ENCODE measurements at regions not wholly inside any gene's neighbourhood (a gene's known extent, or its start where the extent isn't known, plus 50 kb on each side); places are given as distances from the start of the nearest gene placed in this dataset.

- H3K9ac ChIP-seq (ENCODE audit: insufficient read depth in 1 of 2, low read depth in 2 of 2, low read length in 2 of 2): no peak overlapping the region
- H2AFZ ChIP-seq (ENCODE audit: low read depth, low read length): no peak overlapping the region
- H3K27me3 ChIP-seq (ENCODE audit: control insufficient read depth in 2 of 2, insufficient read depth in 2 of 2, low read length in 2 of 2): no peaks in the 10 kb centered on the region
- no peak overlapping the region for H3K4me3 ChIP-seq
- H3K36me3 ChIP-seq (ENCODE audit: control insufficient read depth, insufficient read depth, low read length): no peaks in the 10 kb centered on the region
- ChIA-PET CTCF (ENCODE audit: low intra/inter-chr PET ratio) (no interaction called here), POLR2A (no interaction called here)
- no peak for DNase-seq (ENCODE audit: extremely low read depth in 1 of 4, low spot score in 3 of 4)
- WGBS (ENCODE audit: insufficient coverage, low coverage, missing lambda C conversion rate): 0% methylated on average over 1 of the region's 1 CpG
- no peaks in the 10 kb centered on the region for H3K4me1 ChIP-seq (replicated peaks in 1 of 2; ENCODE audit: control insufficient read depth in 2 of 2, insufficient read depth in 2 of 2, low read length in 2 of 2)
- H3K9me1 ChIP-seq (ENCODE audit: control insufficient read depth, insufficient read depth, low read length): no peaks in the 10 kb centered on the region
- in situ Hi-C loops (cut with MboI) (no loop called here), intact Hi-C loops (cut with micrococcal nuclease) (no loop called here)
- no peaks in the 10 kb centered on the region for H3K79me2 ChIP-seq (ENCODE audit: control insufficient read depth, insufficient read depth, low read length)
- FAIRE-seq: no peak
- no TSS peak for BruUV-seq (replicated peaks)
- no peak for TF ChIP-seq SMARCA5 (IDR thresholded peaks at IDR 0.05)
- TF ChIP-seq ZNF146 (CRISPR knock-in tag; IDR thresholded peaks at IDR 0.05; ENCODE audit: unreplicated experiment): no peak
- TF ChIP-seq CBFA2T3 (IDR thresholded peaks at IDR 0.05): no peak
- H3K4me2 ChIP-seq (ENCODE audit: insufficient read depth, low read length): no peak overlapping the region
- no peak for ATAC-seq
- H3K9me3 ChIP-seq (replicated peaks; ENCODE audit: control insufficient read depth, insufficient read depth, low read depth, low read length): no peaks in the 10 kb centered on the region
- H4K20me1 ChIP-seq (replicated peaks; ENCODE audit: control insufficient read depth, insufficient read depth, low read length): no peaks in the 10 kb centered on the region
- H3K27ac ChIP-seq (ENCODE audit: extremely low read depth, low read depth, low read length): no peak overlapping the region
Observed at GRCh38 chr13:106873810-106874209, 305.9 kb upstream of the ARGLU1 start.

- CTCF ChIA-PET (ENCODE audit: low intra/inter-chr PET ratio): no interaction called here
- in situ Hi-C loops (cut with MboI): no loop called here
- no peak for TF ChIP-seq XRCC3 (IDR thresholded peaks at IDR 0.05)
- TF ChIP-seq HNRNPH1 (optimal IDR thresholded peaks at IDR 0.05; ENCODE audit: low read depth, low read length): no peak
- TF ChIP-seq PURB (CRISPR knock-in tag; IDR thresholded peaks at IDR 0.05; ENCODE audit: low read depth): no peak
- no peak for TF ChIP-seq ZNF134 (CRISPR knock-in tag; conservative IDR thresholded peaks at IDR 0.05)
- TF ChIP-seq RBBP5 (IDR thresholded peaks at IDR 0.05; ENCODE audit: borderline replicate concordance, insufficient read depth, low read length, poor library complexity, severe bottlenecking): no peak
- TF ChIP-seq, protein P1, sequence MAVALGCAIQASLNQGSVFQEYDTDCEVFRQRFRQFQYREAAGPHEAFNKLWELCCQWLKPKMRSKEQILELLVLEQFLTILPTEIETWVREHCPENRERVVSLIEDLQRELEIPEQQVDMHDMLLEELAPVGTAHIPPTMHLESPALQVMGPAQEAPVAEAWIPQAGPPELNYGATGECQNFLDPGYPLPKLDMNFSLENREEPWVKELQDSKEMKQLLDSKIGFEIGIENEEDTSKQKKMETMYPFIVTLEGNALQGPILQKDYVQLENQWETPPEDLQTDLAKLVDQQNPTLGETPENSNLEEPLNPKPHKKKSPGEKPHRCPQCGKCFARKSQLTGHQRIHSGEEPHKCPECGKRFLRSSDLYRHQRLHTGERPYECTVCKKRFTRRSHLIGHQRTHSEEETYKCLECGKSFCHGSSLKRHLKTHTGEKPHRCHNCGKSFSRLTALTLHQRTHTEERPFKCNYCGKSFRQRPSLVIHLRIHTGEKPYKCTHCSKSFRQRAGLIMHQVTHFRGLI (CRISPR knock-in tag; IDR thresholded peaks at IDR 0.05): no peak
- no peak for TF ChIP-seq ZNF121 (CRISPR knock-in tag; conservative IDR thresholded peaks at IDR 0.05)
- no peak for TF ChIP-seq MTF1 (CRISPR knock-in tag; IDR thresholded peaks at IDR 0.05; ENCODE audit: borderline replicate concordance)
- no peak for TF ChIP-seq FOXJ3 (CRISPR knock-in tag; IDR thresholded peaks at IDR 0.05)
- no peak for TF ChIP-seq PPARD (CRISPR knock-in tag; IDR thresholded peaks at IDR 0.05)
- no peak for TF ChIP-seq TRIM28 (IDR thresholded peaks at IDR 0.05)
- no peak for TF ChIP-seq BRF1 (IDR thresholded peaks at IDR 0.05; ENCODE audit: borderline replicate concordance, extremely low read depth, insufficient read length)
- TF ChIP-seq ZNF41 (CRISPR knock-in tag; conservative IDR thresholded peaks at IDR 0.05): no peak
- no peak for TF ChIP-seq JUN (IDR thresholded peaks at IDR 0.05; ENCODE audit: borderline replicate concordance, low read depth, low read length)
- TF ChIP-seq JUN (CRISPR knock-in tag; IDR thresholded peaks at IDR 0.05; ENCODE audit: borderline replicate concordance): no peak
- no peak for TF ChIP-seq SAFB2 (IDR thresholded peaks at IDR 0.05; ENCODE audit: borderline replicate concordance, low read depth, low read length, severe bottlenecking)
- TF ChIP-seq E2F3 (CRISPR knock-in tag; IDR thresholded peaks at IDR 0.05): no peak
Observed at GRCh38 chr13:106867249-106867648, 299.3 kb upstream of the ARGLU1 start.

More at GRCh38 chr13:106867249-106867648, 299.3 kb upstream of the ARGLU1 start:
- Histone ChIP-seq H3K4me1 (replicated peaks in 1 of 2; ENCODE audit: control insufficient read depth in 2 of 2, insufficient read depth in 2 of 2, low read length in 2 of 2) (no peaks in the 10 kb centered on the region), H3K4me3 (no peak overlapping the region), H3K9me3 (replicated peaks; ENCODE audit: control insufficient read depth, insufficient read depth, low read depth, low read length) (no peaks in the 10 kb centered on the region), H3K36me3 (ENCODE audit: control insufficient read depth, insufficient read depth, low read length) (no peaks in the 10 kb centered on the region), H3K9ac (ENCODE audit: insufficient read depth in 1 of 2, low read depth in 2 of 2, low read length in 2 of 2) (no peak overlapping the region), H3K9me1 (ENCODE audit: control insufficient read depth, insufficient read depth, low read length) (no peaks in the 10 kb centered on the region), H3K4me2 (ENCODE audit: insufficient read depth, low read length) (no peak overlapping the region), H4K20me1 (replicated peaks; ENCODE audit: control insufficient read depth, insufficient read depth, low read length) (no peaks in the 10 kb centered on the region), H3K27ac (ENCODE audit: extremely low read depth, low read depth, low read length) (no peak overlapping the region), H2AFZ (ENCODE audit: low read depth, low read length) (no peak overlapping the region), H3K79me2 (ENCODE audit: control insufficient read depth, insufficient read depth, low read length) (no peaks in the 10 kb centered on the region), H3K27me3 (ENCODE audit: control insufficient read depth in 2 of 2, insufficient read depth in 2 of 2, low read length in 2 of 2) (no peaks in the 10 kb centered on the region)
- intact Hi-C loops (cut with micrococcal nuclease): no loop called here
- ATAC-seq (no peak), FAIRE-seq (no peak), DNase-seq (ENCODE audit: extremely low read depth in 1 of 4, low spot score in 3 of 4) (no peak)
- WGBS (ENCODE audit: insufficient coverage, low coverage, missing lambda C conversion rate): 1% methylated on average over 11 of the region's 13 CpGs
- POLR2A ChIA-PET: no interaction called here
- BruUV-seq (replicated peaks): no TSS peak

Measured in K562 (cell line).